Endodermal cell (in vitro differentiated cells): ENCODE measurements at regions not wholly inside any gene's neighbourhood (a gene's known extent, or its start where the extent isn't known, plus 50 kb on each side); places are given as distances from the start of the nearest gene placed in this dataset.

Experiments
- DNase-seq: peaks from one replicate; pipeline ENCODE4 v3.0.0-alpha.2; 2017
- H3K27ac ChIP-seq: 2 replicates; pipeline ENCODE4 v1.5.1; 2013; ENCODE audit warnings: mild to moderate bottlenecking, low read depth, low read length, moderate library complexity
- H3K27me3 ChIP-seq: 2 replicates; pipeline ENCODE4 v1.6.1; 2013; ENCODE audit warnings: mild to moderate bottlenecking, low read length, moderate library complexity; ENCODE audit not compliant: insufficient read depth, control insufficient read depth, poor library complexity, severe bottlenecking
- H3K36me3 ChIP-seq: 2 replicates; pipeline ENCODE4 v1.7.0; 2013; ENCODE audit warnings: mild to moderate bottlenecking, low read length, moderate library complexity; ENCODE audit not compliant: control insufficient read depth, insufficient read depth
- H3K4me1 ChIP-seq: one replicate; pipeline ENCODE4 v1.7.0; 2013; ENCODE audit warnings: low read length; ENCODE audit not compliant: control insufficient read depth, insufficient read depth
- H3K4me3 ChIP-seq: 2 replicates; pipeline ENCODE4 v1.5.1; 2013; ENCODE audit warnings: mild to moderate bottlenecking, low read length, moderate library complexity
- H3K9ac ChIP-seq: 2 replicates; pipeline ENCODE4 v1.6.1; 2013; ENCODE audit warnings: mild to moderate bottlenecking, low read length, moderate library complexity; ENCODE audit not compliant: poor library complexity, severe bottlenecking; ENCODE audit errors: extremely low read depth
- H3K9me3 ChIP-seq: 2 replicates; pipeline ENCODE4 v1.6.1; 2013; ENCODE audit warnings: mild to moderate bottlenecking, low read length, moderate library complexity; ENCODE audit not compliant: control insufficient read depth
- H3K27ac Mint-ChIP-seq: 2 replicates; pipeline ENCODE4 v1.8.0; 2020; ENCODE audit warnings: mixed read lengths
- H3K27me3 Mint-ChIP-seq: 2 replicates; pipeline ENCODE4 v1.8.0; 2021; ENCODE audit warnings: mild to moderate bottlenecking, mixed read lengths; ENCODE audit not compliant: insufficient read depth
- H3K36me3 Mint-ChIP-seq: 2 replicates; pipeline ENCODE4 v1.8.0; 2020; ENCODE audit warnings: low read depth, mixed read lengths
- H3K4me1 Mint-ChIP-seq: 2 replicates; pipeline ENCODE4 v1.8.0; 2020; ENCODE audit warnings: mixed read lengths
- H3K4me3 Mint-ChIP-seq: 2 replicates; pipeline ENCODE4 v1.8.0; 2020; ENCODE audit warnings: mild to moderate bottlenecking, moderate library complexity, mixed read lengths
- H3K9me3 Mint-ChIP-seq: 2 replicates; pipeline ENCODE4 v1.8.0; 2020; ENCODE audit warnings: mild to moderate bottlenecking, mixed read lengths
- CTCF ChIP-seq: fragments of 200-600 bp; sonication (generic); conservative IDR thresholded peaks from 2 replicates; pipeline ENCODE4 v1.5.0; 2021; ENCODE audit warnings: antibody characterized with exemption, mild to moderate bottlenecking
- WGBS, 2 experiments: methylation state at CpG; one replicate each; pipeline versions ENCODE4 v1.1.5 to v1.1.7; 2013; ENCODE audit warnings: missing lambda C conversion rate in 2 of 2, mixed read lengths in 1 of 2; ENCODE audit not compliant: insufficient coverage in 1 of 2, insufficient read length in 1 of 2; 5-methylcytosine and 5-hydroxymethylcytosine counted together

GRCh38 chr1:216833509-216833908 is 110.3 kb upstream of the ESRRG start:
- Histone ChIP-seq H3K9ac (no peak overlapping the region), H3K36me3 (no peaks in the 10 kb centered on the region), H3K4me3 (no peak overlapping the region), H3K27me3 (no peaks in the 10 kb centered on the region), H3K4me1 (peaks cover 3% of the 10 kb centered on the region), H3K27ac (no peak overlapping the region), H3K9me3 (peaks cover 7% of the 10 kb centered on the region)
- H3K9me3 Mint-ChIP-seq: peaks cover 8% of the 10 kb centered on the region
- no peak for TF ChIP-seq CTCF
- 90 to 94% methylated on average over 4 of the region's 4 CpGs for WGBS, 2 experiments
- peaks cover 11% of the 10 kb centered on the region for H3K4me1 Mint-ChIP-seq
- H3K36me3 Mint-ChIP-seq: no peaks in the 10 kb centered on the region
- no peak for DNase-seq
- H3K4me3 Mint-ChIP-seq: no peak overlapping the region
- H3K27ac Mint-ChIP-seq: no peak overlapping the region
- H3K27me3 Mint-ChIP-seq: peaks cover 2% of the 10 kb centered on the region

GRCh38 chr1:216832192-216832591 is 109.0 kb upstream of the ESRRG start:
- Histone ChIP-seq H3K4me1 (peaks cover 3% of the 10 kb centered on the region), H3K36me3 (no peaks in the 10 kb centered on the region), H3K4me3 (no peak overlapping the region), H3K9me3 (peaks cover 6% of the 10 kb centered on the region), H3K9ac (no peak overlapping the region), H3K27ac (no peak overlapping the region), H3K27me3 (no peaks in the 10 kb centered on the region)
- Mint-ChIP-seq H3K27ac (no peak overlapping the region), H3K27me3 (peaks cover 8% of the 10 kb centered on the region), H3K9me3 (peaks cover 8% of the 10 kb centered on the region), H3K4me3 (no peak overlapping the region), H3K4me1 (peaks cover 11% of the 10 kb centered on the region), H3K36me3 (no peaks in the 10 kb centered on the region)
- DNase-seq: no peak
- 89 to 92% methylated on average over 3 of the region's 3 CpGs for WGBS, 2 experiments
- TF ChIP-seq CTCF: peak; percentile 47

- Mint-ChIP-seq H3K36me3 (no peaks in the 10 kb centered on the region), H3K9me3 (peaks cover 7% of the 10 kb centered on the region), H3K27me3 (peaks cover 9% of the 10 kb centered on the region), H3K4me1 (peaks cover 9% of the 10 kb centered on the region), H3K27ac (no peak overlapping the region), H3K4me3 (no peak overlapping the region)
- TF ChIP-seq CTCF: peak; percentile 28
- no peak for DNase-seq
- H3K4me3 ChIP-seq: no peak overlapping the region
- 89 to 98% methylated on average over 6 to 10 of the region's 10 CpGs for WGBS, 2 experiments
- no peak overlapping the region for H3K27ac ChIP-seq
- peaks cover 6% of the 10 kb centered on the region for H3K9me3 ChIP-seq
- no peak overlapping the region for H3K9ac ChIP-seq
- no peaks in the 10 kb centered on the region for H3K36me3 ChIP-seq
- no peaks in the 10 kb centered on the region for H3K4me1 ChIP-seq
- H3K27me3 ChIP-seq: no peaks in the 10 kb centered on the region
Observed at GRCh38 chr1:216830424-216831210, 107.4 kb upstream of the ESRRG start.
